ENCODE measurements at regions not wholly inside any gene's neighbourhood (a gene's known extent, or its start where the extent isn't known, plus 50 kb on each side); places are given as distances from the start of the nearest gene placed in this dataset.

DNA sequence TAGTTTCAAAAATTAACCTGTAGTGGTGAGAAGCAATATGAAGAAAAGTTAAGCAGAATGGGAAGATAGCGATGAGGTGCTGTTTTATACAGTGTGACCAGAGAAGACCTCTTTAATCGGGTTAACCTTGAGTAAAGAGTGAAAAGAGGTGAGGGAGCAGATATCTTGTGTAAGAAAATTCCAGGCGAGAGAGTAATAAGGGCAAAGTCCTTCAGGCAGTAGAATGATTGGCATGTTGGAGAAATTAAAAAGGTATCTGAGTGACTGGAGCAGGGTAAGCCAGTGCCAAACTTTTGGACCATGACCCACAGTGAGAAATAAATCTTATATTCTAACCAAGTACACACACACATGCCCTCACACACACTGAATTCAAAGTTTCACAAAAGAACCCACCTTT is 374.7 kb upstream of the LARGE1 start:
- TF ChIP-seq, protein P1, sequence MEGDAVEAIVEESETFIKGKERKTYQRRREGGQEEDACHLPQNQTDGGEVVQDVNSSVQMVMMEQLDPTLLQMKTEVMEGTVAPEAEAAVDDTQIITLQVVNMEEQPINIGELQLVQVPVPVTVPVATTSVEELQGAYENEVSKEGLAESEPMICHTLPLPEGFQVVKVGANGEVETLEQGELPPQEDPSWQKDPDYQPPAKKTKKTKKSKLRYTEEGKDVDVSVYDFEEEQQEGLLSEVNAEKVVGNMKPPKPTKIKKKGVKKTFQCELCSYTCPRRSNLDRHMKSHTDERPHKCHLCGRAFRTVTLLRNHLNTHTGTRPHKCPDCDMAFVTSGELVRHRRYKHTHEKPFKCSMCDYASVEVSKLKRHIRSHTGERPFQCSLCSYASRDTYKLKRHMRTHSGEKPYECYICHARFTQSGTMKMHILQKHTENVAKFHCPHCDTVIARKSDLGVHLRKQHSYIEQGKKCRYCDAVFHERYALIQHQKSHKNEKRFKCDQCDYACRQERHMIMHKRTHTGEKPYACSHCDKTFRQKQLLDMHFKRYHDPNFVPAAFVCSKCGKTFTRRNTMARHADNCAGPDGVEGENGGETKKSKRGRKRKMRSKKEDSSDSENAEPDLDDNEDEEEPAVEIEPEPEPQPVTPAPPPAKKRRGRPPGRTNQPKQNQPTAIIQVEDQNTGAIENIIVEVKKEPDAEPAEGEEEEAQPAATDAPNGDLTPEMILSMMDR (conservative IDR thresholded peaks at IDR 0.05 in 1 of 2, IDR thresholded peaks at IDR 0.05 in 1 of 2; ENCODE audit: low read depth in 1 of 2, low read length in 2 of 2), result no peak
- no peak for TF ChIP-seq EZH2 (IDR thresholded peaks at IDR 0.05; ENCODE audit: low read length, missing control alignments)
